ENCODE measurements at regions not wholly inside any gene's neighbourhood (a gene's known extent, or its start where the extent isn't known, plus 50 kb on each side); places are given as distances from the start of the nearest gene placed in this dataset.
A peak's percentile ranks its signal among the peaks of the same experiment; 100 is the strongest.
"Not testable (repeated sequence)": the region's sequence is repeated elsewhere in the genome, so short reads cannot be mapped to it uniquely, and the experiment has no call there.

DNA sequence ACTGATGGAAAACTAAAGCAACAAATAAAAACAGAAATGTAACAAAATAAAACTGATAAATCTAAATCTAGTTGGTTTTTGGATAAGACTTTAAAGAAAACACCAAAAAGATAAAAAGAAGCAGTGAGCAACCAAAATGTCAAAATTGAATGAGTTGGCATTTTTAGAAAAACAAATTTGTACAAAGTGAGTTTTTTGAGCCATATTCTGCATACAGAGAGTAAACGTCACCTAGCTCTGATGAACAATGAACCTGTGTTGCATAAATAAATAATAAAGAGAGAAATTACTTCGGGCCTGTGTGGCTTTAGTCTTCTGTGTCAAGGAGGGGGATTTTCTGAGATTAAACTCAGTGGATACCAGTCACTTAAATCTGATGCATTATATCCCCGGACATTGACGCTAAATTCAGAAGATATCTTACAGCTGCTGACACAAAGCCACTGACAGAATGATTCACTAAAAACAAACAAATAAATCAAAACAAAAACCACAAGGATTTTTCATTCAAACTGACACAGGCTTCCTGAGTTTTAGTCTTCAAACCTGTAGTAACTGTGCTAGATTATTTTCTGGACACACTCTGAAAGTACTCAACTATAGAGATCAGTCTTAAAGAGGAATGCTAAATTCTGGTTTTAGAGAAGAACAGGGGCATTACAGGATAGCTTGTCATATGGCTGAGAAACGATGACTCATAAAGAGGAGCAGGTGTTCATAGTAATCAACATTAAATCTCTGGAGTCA is 403.5 kb upstream of the ST8SIA4 start:
- DNase-seq: peak; percentile 43

DNA sequence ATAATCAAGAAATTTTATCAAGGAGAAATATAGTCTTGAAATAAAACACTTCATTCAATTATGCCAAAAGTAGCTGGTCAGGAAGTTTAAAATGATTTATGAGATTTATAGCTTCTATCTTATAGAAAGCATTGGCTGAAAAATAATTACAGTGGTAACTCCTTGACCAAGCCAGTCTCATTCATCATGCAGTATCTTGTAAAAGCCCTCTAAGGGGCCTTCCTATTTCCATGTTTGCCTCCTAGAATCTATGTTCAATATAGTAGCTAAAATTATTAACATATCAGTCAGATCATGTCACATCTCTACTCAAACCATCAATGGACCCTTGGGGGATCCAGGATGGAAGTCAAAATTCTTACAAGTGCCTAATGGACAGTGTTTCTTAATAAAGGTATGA is 393.4 kb upstream of the ST8SIA4 start:
- DNase-seq: no peak

DNA sequence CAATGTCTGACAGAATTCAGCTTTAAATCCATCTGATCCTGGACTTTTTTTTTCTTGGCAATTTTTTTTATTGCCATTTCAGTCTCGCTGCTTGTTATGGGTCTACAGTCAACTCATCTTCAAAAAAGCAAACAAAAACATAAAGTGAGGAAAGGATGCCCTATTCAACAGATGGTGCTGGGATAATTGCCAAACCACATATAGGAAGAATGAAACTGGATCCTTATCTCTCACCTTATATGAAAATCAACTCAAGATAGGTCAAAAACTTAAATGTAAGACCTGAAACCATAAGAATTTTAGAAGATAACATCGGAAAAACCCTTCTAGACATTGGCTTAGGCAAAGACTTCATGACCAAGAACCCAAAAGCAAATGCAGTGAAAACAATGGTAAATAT is 389.1 kb upstream of the ST8SIA4 start:
- DNase-seq: no peak

DNA sequence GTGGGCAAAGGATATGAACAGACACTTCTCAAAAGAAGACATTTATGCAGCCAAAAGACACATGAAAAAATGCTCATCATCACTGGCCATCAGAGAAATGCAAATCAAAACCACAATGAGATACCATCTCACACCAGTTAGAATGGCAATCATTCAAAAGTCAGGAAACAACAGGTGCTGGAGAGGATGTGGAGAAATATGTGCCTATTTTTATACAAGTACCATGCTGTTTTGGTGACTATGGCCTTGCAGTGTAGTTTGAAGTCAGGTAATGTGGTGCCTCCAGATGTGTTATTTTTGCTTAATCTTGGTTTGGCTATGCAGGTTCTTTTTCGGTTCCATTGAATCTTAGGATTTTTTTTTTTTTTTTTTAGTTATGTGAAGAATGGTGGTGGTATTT is 387.7 kb upstream of the ST8SIA4 start:
- DNase-seq: not testable (repeated sequence)

DNA sequence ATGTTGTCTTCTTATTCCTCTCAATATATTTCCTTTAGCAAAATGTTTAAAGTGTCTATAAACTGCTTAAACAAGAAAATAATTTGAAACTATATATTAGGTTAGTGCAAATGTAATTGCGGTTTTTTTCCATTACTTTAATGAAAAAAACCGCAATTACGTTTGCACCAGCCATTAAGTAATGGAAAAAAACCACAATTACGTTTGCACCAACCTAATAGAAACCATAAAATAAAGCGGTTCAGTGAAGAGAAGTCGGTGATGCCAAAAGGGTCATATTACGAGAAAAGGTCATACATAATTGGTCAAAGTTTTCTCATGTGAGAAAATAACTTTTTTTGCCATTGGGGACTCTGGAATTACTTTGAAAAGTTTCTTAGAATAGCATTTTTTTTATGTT is 385.6 kb upstream of the ST8SIA4 start:
- DNase-seq: no peak

DNA sequence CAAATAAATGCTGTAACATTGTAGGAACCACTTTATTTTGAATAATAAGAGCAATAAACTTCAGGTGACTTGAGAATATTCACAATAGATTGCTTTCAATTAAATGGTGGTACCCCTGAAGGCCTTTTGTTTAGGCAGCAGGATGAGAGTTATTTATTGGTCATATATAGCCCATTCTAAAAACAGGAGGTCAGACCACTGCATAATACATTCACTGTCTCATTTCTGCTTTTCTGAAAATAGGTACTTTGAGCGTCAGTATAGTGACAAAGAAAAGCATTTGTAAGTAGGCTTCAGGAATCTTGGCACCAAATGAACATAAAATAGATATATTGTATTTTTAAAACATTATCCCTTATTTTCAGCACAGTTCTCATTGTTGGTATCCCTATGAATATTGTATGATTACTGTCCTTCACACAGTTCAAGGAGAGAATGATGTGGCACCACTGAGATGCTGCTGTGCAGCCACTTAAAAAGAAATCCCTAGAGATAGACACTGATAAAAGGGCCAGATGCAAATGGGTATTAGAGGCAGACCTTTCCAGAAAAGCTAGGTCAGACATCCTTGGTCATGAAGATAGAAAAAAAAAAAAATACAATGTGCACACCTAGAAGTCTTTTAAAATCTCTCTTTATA is 381.8 kb upstream of the ST8SIA4 start:
- DNase-seq: no peak

DNA sequence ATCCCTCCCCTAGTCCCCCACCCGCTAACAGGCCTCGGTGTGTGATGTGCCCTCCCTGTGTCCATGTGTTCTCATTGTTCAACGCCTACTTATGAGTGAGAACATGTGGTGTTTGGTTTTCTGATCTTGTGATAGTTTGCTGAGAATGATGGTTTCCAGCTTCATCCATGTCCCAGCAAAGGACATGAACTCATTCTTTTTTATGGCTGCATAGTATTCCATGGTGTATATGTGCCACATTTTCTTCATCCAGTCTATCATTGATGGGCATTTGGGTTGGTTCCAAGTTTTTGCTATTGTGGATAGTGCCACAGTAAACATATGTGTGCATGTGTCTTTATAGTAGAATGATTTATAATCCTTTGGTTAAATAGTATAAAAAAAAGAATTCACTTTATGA is 380.9 kb upstream of the ST8SIA4 start:
- DNase-seq: not testable (repeated sequence)

DNA sequence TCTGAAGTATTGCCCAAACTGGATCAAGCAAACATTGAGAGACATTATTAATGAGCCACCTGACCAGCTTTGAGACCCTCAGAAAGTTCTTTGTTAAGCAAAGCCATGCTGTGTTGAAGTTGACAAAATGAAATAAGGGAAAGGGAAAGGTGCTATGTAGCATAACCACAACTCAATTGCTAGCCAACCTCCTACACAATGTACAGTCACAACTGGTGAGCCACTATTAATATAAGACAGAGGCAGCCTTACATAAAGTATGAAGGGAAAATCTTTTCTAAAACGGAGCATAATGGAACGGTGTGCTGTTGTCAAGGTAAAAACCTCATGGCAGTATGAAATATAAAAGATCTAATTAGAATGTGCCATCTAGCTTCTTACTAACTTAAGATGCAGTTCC is 375.8 kb upstream of the ST8SIA4 start:
- DNase-seq: no peak

DNA sequence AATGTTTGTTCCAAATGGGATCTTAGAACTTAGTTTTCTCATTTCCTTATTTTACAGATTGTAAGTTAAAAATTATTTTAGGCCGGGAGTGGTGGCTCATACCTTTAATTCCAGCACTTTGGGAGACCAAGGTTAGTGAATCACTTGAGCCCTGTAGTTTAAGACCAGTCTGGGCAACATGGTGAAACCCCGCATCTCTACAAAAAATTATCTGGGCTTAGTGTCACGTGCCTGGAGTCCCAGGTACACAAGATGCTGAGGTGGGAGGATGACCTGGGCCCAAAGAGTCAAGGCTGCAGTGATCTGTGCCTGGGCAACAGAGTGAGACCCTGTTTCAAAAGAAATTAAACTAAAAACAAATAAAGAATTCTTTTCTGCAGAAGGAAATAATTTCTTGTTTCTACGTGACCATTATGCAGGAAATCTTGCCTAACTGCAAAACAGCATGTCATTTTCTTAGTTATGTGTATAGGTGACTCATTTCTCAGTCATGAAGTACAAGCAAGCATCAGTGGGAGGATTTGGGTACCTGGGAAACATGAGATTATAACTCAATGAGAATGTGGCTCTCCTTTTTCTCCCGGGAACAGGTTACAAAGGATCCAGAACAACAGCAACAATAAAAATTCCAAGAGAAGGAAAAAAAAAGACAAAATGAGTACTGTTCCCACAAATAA is 375.1 kb upstream of the ST8SIA4 start:
- DNase-seq: no peak

DNA sequence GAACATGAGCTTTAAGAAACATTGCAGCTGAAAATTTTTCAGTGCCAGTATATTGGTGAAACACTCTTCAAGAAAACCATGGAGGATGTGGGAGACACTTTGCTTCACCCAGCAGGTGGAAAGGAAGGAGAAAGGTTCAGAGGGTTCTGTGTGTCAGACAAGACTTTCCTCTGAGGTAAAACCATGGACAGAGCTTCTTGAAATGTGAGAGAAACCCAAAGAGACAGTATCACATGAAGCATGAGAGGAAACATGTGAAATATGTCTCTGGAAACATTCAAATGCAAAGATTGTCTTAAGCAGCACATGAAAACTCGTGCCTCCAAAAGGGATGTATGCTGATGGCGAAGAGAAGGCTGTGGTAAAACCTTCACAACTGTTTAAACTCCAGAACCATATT is 368.9 kb upstream of the ST8SIA4 start:
- DNase-seq: no peak

DNA sequence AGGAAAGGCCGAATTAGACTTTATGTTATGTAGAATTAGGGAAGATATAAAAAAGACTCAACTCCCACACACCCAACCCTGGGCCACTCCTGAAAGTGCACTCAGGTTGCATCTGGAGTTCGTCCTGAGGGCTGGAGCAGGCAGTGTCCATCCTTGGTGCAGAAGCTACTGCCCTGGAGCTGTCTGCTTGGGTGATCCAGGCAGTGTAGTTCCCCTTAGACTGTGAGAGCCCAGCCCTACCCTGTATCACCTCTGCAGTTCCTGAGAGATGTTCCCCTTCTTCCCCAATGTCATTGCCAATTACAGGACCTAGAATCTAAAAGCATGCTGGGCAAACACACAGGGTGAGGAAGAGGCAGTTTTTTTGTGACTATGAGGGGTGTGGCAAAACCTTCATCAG is 368.3 kb upstream of the ST8SIA4 start:
- no peak for DNase-seq

DNA sequence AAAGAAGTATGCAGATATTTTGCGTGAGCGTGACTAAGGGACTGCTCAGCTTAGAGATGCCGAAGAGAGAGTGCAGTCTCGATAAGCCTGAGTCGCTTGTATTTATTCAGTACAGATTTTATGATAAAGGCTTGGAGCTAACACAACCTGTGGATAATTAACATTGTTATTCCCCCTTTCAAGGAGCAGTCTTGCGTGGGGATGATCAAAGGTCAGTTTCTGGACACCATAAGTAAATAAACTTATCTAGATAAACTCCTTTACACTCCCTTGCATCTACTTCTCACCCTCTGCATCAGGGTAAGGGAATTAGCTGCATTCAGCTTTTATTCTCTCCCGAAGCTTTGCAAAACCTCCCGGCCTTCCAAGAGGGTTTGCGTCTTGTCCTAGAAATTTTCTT is 357.8 kb upstream of the ST8SIA4 start:
- DNase-seq: no peak

DNA sequence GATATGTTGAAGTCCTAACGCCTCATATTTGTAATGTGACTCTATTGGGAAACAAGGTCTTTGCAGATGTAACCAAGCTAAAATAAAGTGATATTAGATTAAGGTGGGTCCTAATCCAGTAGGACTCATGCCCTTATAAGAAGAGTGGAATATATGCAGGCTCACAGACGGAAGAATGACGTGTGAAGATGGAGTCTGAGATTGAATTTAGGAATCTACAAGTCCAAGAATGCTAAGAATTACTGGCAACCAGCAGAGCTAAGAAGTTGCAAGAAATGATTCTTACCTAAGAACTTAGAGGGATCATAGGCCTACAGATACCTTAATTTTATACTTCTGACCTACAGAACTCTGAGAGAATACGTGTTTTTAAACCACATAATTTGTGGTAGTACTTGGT is 350.0 kb upstream of the ST8SIA4 start:
- DNase-seq: no peak

DNA sequence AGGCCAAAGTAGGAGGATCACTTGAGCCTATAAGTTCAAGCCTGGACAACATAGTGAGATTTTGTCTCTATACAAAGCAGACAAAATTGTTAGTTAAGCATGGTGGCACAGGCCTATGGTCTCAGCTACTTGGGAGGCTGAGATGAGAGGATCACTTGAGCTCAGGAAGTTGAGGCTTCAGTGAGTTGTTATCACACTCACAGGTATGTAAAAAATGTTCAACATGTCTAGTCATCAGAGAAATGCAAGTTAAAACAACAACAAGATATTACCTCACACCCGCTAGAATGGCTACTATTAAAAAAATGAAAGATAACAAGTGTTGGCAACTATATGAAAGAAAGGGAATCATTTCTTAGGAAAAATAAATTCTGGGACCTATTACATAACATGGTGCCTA is 341.5 kb upstream of the ST8SIA4 start:
- no peak for DNase-seq

DNA sequence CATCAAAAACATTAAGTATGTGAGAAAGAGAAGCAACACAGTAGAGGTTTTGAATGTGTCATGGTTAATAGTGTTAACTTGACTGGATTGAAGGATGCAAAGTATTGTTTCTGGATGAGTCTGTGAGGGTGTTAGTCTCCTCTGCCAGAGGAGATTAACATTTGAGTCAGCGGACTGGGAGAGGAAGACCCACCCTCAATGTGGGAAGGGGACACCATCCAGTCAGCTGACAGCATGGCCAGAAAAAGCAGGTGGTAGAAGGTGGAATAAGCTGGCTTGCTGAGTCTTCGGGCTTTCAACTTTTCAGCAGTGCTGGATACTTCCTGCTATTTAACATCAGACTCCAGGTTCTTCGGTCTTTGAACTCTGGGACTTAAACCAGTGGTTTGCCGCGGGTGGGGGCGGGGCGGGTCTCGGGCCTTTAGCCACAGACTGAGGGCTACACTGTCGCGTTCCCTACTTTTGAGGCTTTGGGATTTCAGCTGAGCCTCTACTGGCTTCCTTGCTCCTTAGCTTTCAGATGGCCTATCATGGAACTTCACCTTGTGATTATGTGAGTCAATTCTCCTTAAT is 309.9 kb upstream of the ST8SIA4 start:
- DNase-seq: no peak

DNA sequence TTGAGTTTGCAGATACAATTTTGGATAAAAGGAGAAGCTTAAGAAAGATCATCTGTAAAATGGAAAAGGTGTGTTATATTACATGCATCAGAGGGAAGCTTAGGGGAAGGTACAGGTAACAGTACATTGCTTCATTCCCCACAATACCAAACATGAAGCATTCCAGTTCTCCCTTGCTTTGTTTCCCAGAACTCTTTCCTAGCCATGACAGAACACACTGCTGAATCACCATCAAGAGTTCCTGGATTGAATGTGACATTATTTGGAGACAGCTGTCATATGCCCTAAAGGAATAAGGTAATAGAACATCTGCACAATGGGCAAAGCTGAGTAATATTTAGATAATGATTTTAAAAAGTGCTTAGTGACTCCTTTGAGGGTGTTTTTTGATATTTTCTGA is 303.5 kb upstream of the ST8SIA4 start:
- DNase-seq: no peak

DNA sequence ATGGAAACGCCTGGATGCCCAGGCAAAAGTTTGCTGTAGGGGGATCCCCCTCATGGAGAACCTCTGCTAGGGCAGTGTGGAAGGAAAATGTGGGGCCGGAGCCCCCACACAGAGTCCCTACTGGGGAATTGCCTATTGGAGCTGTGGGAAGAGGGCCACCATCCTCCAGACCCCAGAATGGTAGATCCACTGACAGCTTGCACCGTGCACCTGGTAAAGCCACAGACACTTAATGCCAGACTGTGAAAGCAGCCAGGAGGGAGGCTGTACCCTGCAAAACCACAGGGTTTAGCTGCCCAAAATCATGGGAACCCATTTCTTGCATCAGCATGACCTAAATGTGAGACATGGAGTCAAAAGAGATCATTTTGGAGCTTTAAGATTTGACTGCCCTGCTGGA is 302.0 kb upstream of the ST8SIA4 start:
- DNase-seq: not testable (repeated sequence)

DNA sequence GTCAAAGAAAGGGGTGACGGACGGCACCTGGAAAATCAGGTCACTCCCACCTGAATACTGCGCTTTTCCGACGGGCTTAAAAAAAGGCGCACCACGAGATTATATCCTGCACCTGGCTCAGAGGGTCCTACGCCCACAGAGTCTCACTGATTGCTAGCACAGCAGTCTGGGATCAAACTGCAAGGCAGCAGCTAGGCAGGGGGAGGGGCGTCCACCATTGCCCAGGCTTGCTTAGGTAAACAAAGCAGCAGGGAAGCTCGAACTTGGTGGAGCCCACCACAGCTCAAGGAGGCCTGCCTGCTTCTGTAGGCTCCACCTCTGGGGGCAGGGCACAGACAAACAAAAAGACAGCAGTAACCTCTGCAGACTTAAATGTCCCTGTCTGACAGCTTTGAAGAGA is 277.3 kb upstream of the ST8SIA4 start:
- DNase-seq: not testable (repeated sequence)

DNA sequence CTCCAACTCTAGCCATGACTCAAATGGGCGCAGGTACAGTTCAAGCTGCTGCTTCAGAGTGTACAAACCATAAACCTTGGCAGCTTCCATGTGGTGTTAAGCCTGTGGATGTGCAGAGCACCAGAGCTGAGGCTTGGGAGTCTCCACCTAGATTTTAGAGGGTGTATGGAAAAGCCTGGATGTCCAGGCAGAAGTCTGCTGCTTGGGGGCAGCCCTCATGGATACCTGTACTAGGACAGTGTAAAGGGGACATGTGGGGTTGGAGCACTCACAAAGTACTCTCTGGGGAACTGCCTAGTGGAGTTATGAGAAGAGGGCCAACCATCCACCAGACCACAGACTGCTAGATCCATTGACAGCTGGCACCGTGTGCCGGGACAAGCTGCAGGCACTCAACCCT is 273.5 kb upstream of the ST8SIA4 start:
- no peak for DNase-seq

DNA sequence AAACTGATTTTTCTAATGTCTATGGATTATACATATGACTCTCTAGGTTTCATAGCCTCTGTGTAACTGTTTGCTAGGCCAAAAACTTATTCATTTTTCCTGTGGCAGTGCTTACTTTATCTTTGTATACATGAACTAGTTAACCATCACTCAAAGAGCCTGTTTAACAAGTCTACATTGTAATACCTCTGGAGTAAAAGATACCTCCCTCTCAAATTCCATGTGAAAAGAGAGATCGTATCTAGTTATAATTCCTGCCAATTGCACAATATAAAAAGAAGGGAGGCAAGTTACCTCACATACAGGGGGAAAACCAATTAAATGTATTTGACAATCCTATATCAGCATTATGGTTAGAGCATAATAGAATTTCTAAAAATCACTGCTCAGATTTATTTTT is 271.9 kb upstream of the ST8SIA4 start:
- no peak for DNase-seq

DNA sequence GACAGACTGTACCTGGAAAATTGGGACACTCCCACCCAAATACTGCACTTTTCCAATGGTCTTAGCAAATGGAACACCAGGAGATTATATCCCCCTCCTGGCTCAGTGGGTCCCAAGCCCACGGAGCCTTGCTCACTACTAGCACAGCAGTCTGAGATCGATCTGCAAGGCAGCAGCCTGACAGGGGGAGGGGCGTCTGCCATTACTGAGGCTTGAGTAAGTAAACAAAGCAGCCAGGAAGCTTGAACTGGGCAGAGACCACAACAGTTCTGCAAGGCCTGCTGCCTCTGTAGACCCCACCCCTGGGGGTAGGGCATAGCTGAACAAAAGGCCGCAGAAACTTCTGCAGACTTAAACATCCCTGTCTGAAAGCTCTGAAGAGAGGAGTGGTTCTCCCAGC is 260.0 kb upstream of the ST8SIA4 start:
- DNase-seq: no peak

DNA sequence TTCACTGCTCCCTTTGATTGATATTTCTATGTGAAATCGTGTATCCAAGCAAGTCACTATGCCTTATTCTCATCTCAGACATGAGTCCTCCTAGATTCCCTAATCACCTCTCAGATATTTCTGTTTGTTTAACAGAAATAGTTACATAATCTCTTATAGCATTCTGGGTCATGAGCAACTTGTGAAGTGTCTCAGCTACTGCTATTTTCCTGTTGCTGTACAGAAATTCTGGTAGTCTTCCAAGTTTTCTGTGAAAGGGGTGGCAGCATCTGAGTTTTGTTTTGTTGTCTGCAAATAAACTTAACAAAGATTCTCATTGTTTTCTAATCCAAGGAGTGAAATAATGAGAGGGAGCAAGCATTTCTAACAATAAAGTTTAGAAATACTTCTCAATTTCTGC is 256.9 kb upstream of the ST8SIA4 start:
- no peak for DNase-seq

DNA sequence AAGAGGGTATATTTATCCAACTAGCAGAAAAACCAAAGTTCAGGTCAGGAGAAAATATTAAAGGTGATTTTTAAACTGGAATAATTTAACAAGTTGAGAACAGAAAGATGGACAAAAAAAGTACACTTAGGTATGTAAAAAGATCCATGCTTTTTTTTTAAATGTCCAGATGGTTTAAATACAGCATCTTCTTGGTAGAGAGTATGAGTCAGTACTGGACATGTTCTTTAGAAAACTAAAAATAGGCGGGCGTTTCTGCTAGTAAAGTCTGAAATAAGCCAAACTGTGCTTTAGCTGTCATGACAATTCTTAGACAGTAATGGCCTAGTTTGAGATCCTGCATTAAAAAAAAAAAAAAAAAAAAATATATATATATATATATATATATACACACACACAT is 255.9 kb upstream of the ST8SIA4 start:
- no peak for DNase-seq

DNA sequence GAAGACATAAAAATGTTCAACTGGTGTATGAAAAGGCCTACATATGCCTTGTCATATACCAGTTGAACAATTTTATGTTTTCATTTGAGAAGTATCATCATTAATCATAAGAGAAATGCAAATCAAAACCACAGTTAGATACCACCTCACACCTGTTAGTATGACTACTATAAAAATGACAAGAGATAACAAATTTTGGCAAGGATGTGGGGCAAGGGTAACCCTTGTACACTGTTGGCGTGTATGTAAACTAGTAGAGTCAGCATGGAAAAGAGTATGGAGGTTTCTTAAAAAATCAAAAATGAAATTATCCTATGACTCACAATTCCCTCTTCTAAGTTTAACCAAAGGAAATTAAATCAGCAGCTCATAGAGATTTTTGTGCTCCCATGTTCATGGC is 250.4 kb upstream of the ST8SIA4 start:
- DNase-seq: no peak

Data from NCI-H774 (cell line).